Right atrium auricular region (tissue), 2 donors: ENCODE measurements at regions not wholly inside any gene's neighbourhood (a gene's known extent, or its start where the extent isn't known, plus 50 kb on each side); places are given as distances from the start of the nearest gene placed in this dataset.

Experiments used
- DNase-seq: peaks from one replicate; pipeline ENCODE4 v3.0.0-alpha.2; 2019; ENCODE audit warnings: low spot score
- H3K27ac ChIP-seq, 2 donors: fragments of 200-600 bp; sonication (generic); 1 replicate in 1 of 2; 2 replicates in 1 of 2; pipeline ENCODE4 v1.5.1; 2016 to 2019
- H3K27me3 ChIP-seq, 2 donors: fragments of 200-600 bp; sonication (generic); one replicate each; pipeline versions ENCODE4 v1.5.1 to v1.6.0; 2017 to 2019
- H3K36me3 ChIP-seq: fragments of 200-600 bp; sonication (generic); one replicate; pipeline ENCODE4 v1.5.1; 2016
- H3K4me1 ChIP-seq, 2 donors: fragments of 200-600 bp; sonication (generic); one replicate each; pipeline versions ENCODE4 v1.5.1 to v1.6.0; 2017 to 2019
- H3K4me3 ChIP-seq, 2 donors: fragments of 200-600 bp; sonication (generic); 1 replicate in 1 of 2; 2 replicates in 1 of 2; pipeline ENCODE4 v1.5.1; 2017 to 2019; ENCODE audit warnings: mild to moderate bottlenecking in 1 of 2, moderate library complexity in 1 of 2
- H3K9me3 ChIP-seq, 2 donors: fragments of 200-600 bp; sonication (generic); one replicate each; pipeline ENCODE4 v1.5.1; 2019
- CTCF ChIP-seq, 2 donors: fragments of 200-600 bp; sonication (generic); IDR thresholded peaks; one replicate each; pipeline ENCODE4 v1.5.1; 2019; ENCODE audit warnings: antibody characterized with exemption in 2 of 2

GRCh38 chr3:99481561-99481960 lies 156.8 kb upstream of the COL8A1 start:
- H3K9me3 ChIP-seq, result peaks cover 0 to 12% of the 10 kb centered on the region in 2 donors
- no peaks in the 10 kb centered on the region for H3K4me1 ChIP-seq
- no peaks in the 10 kb centered on the region for H3K36me3 ChIP-seq
- no peak overlapping the region for H3K4me3 ChIP-seq
- no peaks in the 10 kb centered on the region for H3K27me3 ChIP-seq
- DNase-seq, result no peak
- no peak for TF ChIP-seq CTCF (IDR thresholded peaks at IDR 0.05)
- H3K27ac ChIP-seq, result no peak overlapping the region

- Histone ChIP-seq H3K27me3 (no peaks in the 10 kb centered on the region), H3K36me3 (no peaks in the 10 kb centered on the region), H3K9me3 (peaks cover 0 to 12% of the 10 kb centered on the region in 2 donors), H3K27ac (no peak overlapping the region), H3K4me3 (no peak overlapping the region), H3K4me1 (no peaks in the 10 kb centered on the region)
- TF ChIP-seq CTCF (IDR thresholded peaks at IDR 0.05), result no peak
- no peak for DNase-seq
Measured at GRCh38 chr3:99479768-99480167, 158.6 kb upstream of the COL8A1 start.

- H3K27ac ChIP-seq, result no peak overlapping the region
- no peak for TF ChIP-seq CTCF (IDR thresholded peaks at IDR 0.05)
- no peak for DNase-seq
Measured at GRCh38 chr3:99477650-99478049, 160.7 kb upstream of the COL8A1 start.

GRCh38 chr3:99475229-99475628 lies 163.2 kb upstream of the COL8A1 start:
- H3K4me1 ChIP-seq, result no peaks in the 10 kb centered on the region
- peaks cover 0 to 12% of the 10 kb centered on the region in 2 donors for H3K9me3 ChIP-seq
- no peak for DNase-seq
- no peak overlapping the region for H3K27ac ChIP-seq
- TF ChIP-seq CTCF (IDR thresholded peaks at IDR 0.05), result no peak
- no peaks in the 10 kb centered on the region for H3K36me3 ChIP-seq
- no peak overlapping the region for H3K4me3 ChIP-seq
- no peaks in the 10 kb centered on the region for H3K27me3 ChIP-seq

More at GRCh38 chr3:99477650-99478049, 160.7 kb upstream of the COL8A1 start:
- Histone ChIP-seq H3K4me3 (no peak overlapping the region), H3K4me1 (no peaks in the 10 kb centered on the region), H3K36me3 (no peaks in the 10 kb centered on the region), H3K9me3 (peaks cover 0 to 12% of the 10 kb centered on the region in 2 donors), H3K27me3 (no peaks in the 10 kb centered on the region)

DNA sequence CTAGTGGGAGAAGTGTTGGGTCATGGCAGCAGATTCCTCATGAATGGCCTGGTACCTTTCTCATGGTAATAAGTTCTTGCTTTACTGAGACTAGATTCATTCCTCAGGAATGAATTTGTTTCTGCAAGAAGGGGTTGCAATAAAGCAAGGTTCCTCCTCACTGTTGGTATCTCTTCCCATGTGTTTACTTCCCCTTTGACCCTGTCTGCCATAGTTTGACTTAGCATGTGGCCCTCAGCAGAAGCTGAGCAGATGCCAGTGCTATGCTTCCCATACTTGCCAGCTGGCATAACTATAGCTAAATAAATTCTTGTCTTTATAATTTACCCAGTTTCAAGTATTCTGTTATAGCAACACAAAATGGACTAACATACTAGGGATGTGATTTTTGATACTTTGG lies 163.6 kb upstream of the COL8A1 start:
- DNase-seq, result no peak
- no peaks in the 10 kb centered on the region for H3K36me3 ChIP-seq

More for the DNA sequence above, 163.6 kb upstream of the COL8A1 start:
- H3K4me1 ChIP-seq, result no peaks in the 10 kb centered on the region
- H3K27me3 ChIP-seq, result no peaks in the 10 kb centered on the region
- no peak overlapping the region for H3K27ac ChIP-seq
- H3K9me3 ChIP-seq, result peaks cover 0 to 12% of the 10 kb centered on the region in 2 donors
- no peak for TF ChIP-seq CTCF (IDR thresholded peaks at IDR 0.05)
- H3K4me3 ChIP-seq, result no peak overlapping the region
